Adrenal gland (tissue), 5 donors: ENCODE measurements at regions not wholly inside any gene's neighbourhood (a gene's known extent, or its start where the extent isn't known, plus 50 kb on each side); places are given as distances from the start of the nearest gene placed in this dataset.

Experiments used
- POLR2A ChIP-seq, 2 donors: fragments of 450-650 bp; IDR thresholded peaks; one replicate each; pipeline ENCODE4 v1.6.1; 2017; ENCODE audit warnings: antibody characterized with exemption in 2 of 2, mild to moderate bottlenecking in 2 of 2, moderate library complexity in 1 of 2
- TF ChIP-seq, protein P1 (sequence below), 6 experiments: fragments of 450-650 bp in 4 of 6; fragments of 200-600 bp in 2 of 6; sonication (generic) in 1 of 6; IDR thresholded peaks; 1 replicate in 5 of 6; 2 replicates in 1 of 6; pipeline versions ENCODE4 v1.5.1 to v1.8.0; 2016 to 2021; ENCODE audit warnings: antibody characterized with exemption in 6 of 6, mild to moderate bottlenecking in 2 of 6, moderate library complexity in 1 of 6
- donor health status: DM: no; HTN: no; CAD: no.

DNA sequence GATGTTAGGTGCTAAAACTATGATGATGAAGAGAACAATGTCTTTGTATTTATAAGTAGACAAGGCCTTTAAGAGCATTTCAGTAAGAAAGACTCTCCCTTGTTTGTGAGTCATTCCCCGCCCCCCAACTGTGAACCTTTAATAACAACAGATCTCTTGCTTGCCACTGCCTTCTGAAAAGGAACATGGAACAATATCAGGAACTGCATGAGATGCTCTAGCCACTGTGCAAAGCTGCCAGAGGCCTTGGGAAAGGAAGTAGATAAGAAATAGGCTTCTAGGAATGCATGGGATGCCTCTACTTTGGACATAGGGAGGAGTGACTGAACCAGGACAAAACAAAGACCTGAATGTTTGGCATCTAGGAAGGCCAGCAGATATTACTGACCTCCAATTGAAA, 296.1 kb upstream of the MPDZ start:
- TF ChIP-seq, protein P1, sequence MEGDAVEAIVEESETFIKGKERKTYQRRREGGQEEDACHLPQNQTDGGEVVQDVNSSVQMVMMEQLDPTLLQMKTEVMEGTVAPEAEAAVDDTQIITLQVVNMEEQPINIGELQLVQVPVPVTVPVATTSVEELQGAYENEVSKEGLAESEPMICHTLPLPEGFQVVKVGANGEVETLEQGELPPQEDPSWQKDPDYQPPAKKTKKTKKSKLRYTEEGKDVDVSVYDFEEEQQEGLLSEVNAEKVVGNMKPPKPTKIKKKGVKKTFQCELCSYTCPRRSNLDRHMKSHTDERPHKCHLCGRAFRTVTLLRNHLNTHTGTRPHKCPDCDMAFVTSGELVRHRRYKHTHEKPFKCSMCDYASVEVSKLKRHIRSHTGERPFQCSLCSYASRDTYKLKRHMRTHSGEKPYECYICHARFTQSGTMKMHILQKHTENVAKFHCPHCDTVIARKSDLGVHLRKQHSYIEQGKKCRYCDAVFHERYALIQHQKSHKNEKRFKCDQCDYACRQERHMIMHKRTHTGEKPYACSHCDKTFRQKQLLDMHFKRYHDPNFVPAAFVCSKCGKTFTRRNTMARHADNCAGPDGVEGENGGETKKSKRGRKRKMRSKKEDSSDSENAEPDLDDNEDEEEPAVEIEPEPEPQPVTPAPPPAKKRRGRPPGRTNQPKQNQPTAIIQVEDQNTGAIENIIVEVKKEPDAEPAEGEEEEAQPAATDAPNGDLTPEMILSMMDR (IDR thresholded peaks at IDR 0.05): no peak
- no peak for TF ChIP-seq POLR2A (IDR thresholded peaks at IDR 0.05)
